RWPE1 (cell line): ENCODE measurements at regions not wholly inside any gene's neighbourhood (a gene's known extent, or its start where the extent isn't known, plus 50 kb on each side); places are given as distances from the start of the nearest gene placed in this dataset.

Source experiments
- CTCF ChIA-PET: fragments of 350-600 bp; sonication (Branson Sonifier 250); formaldehyde crosslinking; extraction: SDS; loops from one replicate; lab custom pipeline; 2021; lab: Yijun Ruan, JAX
- POLR2A ChIA-PET: fragments of 400-600 bp; formaldehyde crosslinking; extraction: SDS; loops from one replicate; lab custom pipeline; 2020; ENCODE audit warnings: antibody characterized with exemption; ENCODE audit not compliant: low non-redundant PET; lab: Yijun Ruan, JAX
- DNase-seq: peaks from one replicate; pipeline ENCODE4 v3.0.0; 2012; ENCODE audit warnings: low spot score
- H3K27ac ChIP-seq: fragments of 450-650 bp; 2 replicates; pipeline ENCODE4 v1.5.1; 2017
- TF ChIP-seq, protein P1 (sequence below): fragments of 450-650 bp; conservative IDR thresholded peaks from 2 replicates; pipeline ENCODE4 v1.5.1; 2017; ENCODE audit warnings: low read depth, mild to moderate bottlenecking

DNA sequence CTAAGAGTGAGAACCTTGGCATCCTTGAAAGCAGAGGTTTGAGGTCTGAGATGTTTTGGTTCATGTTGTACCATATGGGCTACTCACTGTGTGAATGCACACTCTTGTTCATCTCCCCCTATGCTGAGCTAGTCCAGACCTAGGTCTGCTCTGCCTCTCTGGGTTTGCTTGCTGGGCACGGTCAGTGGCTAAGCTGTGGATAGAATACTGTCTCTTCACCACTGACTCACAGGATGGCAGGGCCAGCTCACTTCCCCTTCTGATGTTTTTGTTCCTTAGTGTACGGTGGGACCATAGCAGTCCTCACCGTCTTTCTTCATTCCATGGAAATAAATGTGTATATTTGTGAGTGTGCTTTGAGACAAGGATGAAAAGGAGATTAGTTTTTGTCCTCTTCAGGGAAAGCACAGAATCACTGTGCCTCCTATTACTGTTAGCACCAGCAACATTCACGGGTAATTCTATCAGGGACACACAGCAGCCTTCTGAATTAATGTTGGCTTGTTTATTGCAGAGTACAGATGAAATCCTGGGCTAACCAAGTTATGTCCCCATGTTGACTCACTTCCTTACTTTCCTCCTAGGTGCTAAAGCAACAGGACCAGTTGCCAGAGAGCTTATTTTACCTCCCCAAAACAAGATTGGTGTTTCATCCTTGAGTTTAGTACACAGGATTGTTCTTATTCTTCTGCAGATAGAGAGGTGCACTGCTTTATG, 56.9 kb upstream of the IVNS1ABP start:
- peak overlapping the region; percentile 44; the same call in 1 of the 2 replicates for H3K27ac ChIP-seq
- DNase-seq, result no peak
- CTCF ChIA-PET, result no interaction called here
- TF ChIP-seq, protein P1, sequence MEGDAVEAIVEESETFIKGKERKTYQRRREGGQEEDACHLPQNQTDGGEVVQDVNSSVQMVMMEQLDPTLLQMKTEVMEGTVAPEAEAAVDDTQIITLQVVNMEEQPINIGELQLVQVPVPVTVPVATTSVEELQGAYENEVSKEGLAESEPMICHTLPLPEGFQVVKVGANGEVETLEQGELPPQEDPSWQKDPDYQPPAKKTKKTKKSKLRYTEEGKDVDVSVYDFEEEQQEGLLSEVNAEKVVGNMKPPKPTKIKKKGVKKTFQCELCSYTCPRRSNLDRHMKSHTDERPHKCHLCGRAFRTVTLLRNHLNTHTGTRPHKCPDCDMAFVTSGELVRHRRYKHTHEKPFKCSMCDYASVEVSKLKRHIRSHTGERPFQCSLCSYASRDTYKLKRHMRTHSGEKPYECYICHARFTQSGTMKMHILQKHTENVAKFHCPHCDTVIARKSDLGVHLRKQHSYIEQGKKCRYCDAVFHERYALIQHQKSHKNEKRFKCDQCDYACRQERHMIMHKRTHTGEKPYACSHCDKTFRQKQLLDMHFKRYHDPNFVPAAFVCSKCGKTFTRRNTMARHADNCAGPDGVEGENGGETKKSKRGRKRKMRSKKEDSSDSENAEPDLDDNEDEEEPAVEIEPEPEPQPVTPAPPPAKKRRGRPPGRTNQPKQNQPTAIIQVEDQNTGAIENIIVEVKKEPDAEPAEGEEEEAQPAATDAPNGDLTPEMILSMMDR, result no peak
- POLR2A ChIA-PET, result no interaction called here

DNA sequence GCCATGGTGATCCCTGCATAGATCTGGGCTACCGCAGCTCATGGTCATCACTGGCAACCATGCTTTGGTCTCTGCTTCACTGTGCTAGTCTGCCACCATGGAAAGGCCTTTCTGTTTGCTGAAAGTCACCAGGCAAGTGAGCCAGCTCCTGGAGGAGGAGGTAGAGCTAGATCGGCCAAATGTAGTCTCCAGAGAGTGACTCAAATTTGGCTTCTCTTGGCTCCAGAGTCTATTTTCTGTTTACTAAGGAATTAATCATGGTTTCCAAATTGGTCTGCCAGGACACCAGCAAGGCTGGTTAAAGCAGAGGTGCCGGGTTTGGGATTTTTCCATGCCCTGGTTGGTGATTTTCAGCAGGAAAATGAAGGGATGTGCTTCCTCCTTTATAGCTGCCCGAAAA, 52.7 kb upstream of the IVNS1ABP start:
- CTCF ChIA-PET, result no interaction called here
- POLR2A ChIA-PET, result no interaction called here
- no peak for DNase-seq
- TF ChIP-seq, protein P1, result no peak
- no peak overlapping the region for H3K27ac ChIP-seq

DNA sequence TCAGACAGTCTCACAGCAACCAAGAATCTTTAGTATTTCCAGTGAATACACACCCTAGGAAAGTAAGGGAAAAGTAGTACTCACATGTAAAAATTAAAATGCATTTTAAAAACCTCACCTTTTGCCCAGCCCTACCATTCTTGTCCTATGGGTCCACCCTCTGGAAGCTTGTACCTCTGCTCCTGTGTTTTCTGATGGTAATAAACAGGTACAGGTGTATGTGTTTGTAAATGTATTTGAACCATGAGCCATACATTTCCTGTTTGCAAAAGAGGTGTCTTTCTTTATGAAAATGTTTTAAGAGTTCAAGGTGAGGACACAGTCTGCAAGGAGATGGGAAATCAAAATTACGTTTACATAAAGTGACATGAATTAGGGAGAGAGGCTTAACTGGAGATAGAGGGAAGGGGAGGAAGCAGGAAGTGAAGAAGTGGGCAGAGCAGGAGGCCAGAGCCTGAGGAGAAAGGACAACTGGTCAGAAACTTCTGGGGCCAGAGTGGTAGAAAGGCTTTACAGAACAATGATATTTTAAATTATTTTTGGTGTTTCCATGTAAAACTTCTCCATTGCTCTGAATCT, 52.0 kb upstream of the IVNS1ABP start:
- POLR2A ChIA-PET, result no interaction called here
- DNase-seq, result no peak
- H3K27ac ChIP-seq, result no peak overlapping the region
- TF ChIP-seq, protein P1, result no peak
- CTCF ChIA-PET, result no interaction called here

DNA sequence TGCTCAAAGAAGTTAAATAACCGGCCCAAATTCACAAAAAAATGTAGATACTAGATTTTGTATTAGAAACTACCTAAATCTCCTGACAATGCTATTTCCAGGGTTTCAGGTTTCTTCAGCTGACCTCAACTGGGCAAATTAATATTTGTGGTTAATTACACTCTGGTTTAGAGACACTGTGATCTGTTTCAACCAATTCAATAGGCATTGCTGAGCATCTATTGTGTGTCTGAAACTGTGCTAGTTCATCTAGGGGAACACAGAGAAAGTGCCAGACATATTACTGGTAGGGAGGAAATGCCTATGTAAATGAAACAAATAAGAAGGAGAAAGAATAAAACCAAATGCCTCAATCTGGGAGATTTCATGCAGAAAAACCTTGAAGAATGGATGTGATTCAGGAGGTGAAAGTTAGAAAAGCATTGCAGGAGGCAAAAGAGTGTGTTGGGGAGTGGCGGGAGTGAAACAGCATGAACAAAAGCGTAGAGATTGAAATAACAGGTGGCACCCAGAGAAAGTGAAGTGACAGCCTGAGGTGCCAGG, 51.3 kb upstream of the IVNS1ABP start:
- CTCF ChIA-PET, result interaction anchor here (0.8 kb wide), 1 partner anchor 1335 kb away, joined by 3 read pairs; no protein-coding TSS in a partner anchor
- TF ChIP-seq, protein P1, result no peak
- DNase-seq, result no peak

DNA sequence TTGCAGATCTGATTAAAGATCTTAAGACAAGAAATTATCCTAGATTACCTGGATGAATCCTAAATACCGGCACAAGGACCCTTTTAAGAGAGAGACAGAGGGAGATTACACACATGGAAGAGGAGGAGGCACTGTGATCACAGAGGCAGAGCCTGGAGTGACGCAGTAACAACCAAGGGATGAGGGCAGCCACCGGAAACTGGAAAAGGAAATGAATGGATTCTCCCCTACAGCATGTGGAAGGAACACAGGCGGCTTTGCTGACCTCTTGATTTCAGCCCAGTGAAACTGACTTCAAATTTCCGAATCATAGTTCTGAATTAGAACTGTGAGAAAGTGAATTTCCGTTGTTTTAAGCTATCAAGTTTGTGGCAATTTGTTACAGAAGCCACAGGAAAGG, 50.2 kb upstream of the IVNS1ABP start:
- TF ChIP-seq, protein P1, result no peak
- CTCF ChIA-PET, result no interaction called here
- no peak for DNase-seq
- H3K27ac ChIP-seq, result peak overlapping the region; percentile 82
- POLR2A ChIA-PET, result no interaction called here

More for the DNA sequence above, 51.3 kb upstream of the IVNS1ABP start:
- no peak overlapping the region for H3K27ac ChIP-seq
- POLR2A ChIA-PET, result no interaction called here
